SK-N-MC (cell line): ENCODE measurements at regions not wholly inside any gene's neighbourhood (a gene's known extent, or its start where the extent isn't known, plus 50 kb on each side); places are given as distances from the start of the nearest gene placed in this dataset.
"Not testable (repeated sequence)": the region's sequence is repeated elsewhere in the genome, so short reads cannot be mapped to it uniquely, and the experiment has no call there.

Experiments
- DNase-seq: peaks from one replicate; pipeline ENCODE4 v3.0.0-alpha.2; 2011; ENCODE audit warnings: low read depth, low spot score
- H3K27ac ChIP-seq: fragments of 200-600 bp; sonication (generic); 2 replicates; pipeline ENCODE4 v1.5.1; 2016; ENCODE audit warnings: mixed run types
- H3K36me3 ChIP-seq: fragments of 200-600 bp; sonication (generic); 2 replicates; pipeline ENCODE4 v1.6.1; 2017; ENCODE audit warnings: antibody characterized with exemption, low read length, mixed read lengths; ENCODE audit not compliant: insufficient read depth
- H3K4me3 ChIP-seq: fragments of 200-600 bp; sonication (generic); 2 replicates; pipeline ENCODE4 v1.5.1; 2016
- H3K9ac ChIP-seq: fragments of 200-600 bp; sonication (generic); 2 replicates; pipeline ENCODE4 v1.8.0; 2017; ENCODE audit warnings: mixed run types, mixed read lengths; ENCODE audit not compliant: insufficient read length
- H3K9me3 ChIP-seq: fragments of 200-600 bp; sonication (generic); 2 replicates; pipeline ENCODE4 v1.6.1; 2017; ENCODE audit warnings: low read depth, mild to moderate bottlenecking, antibody characterized with exemption, low read length, moderate library complexity, mixed read lengths
- EZH2 ChIP-seq: fragments of 200-600 bp; sonication (generic); IDR thresholded peaks from one replicate; pipeline ENCODE4 v1.6.1; 2017; ENCODE audit warnings: antibody characterized with exemption
- FOXP2 ChIP-seq: optimal IDR thresholded peaks from 2 replicates; pipeline ENCODE3; 2011; ENCODE audit warnings: mild to moderate bottlenecking, moderate library complexity; ENCODE audit not compliant: insufficient read depth; ENCODE audit errors: extremely low read length, control extremely low read depth
- POLR2AphosphoS5 ChIP-seq: IDR thresholded peaks from 2 replicates; pipeline ENCODE4 v1.6.1; 2012; ENCODE audit warnings: mild to moderate bottlenecking, low read depth, low read length, borderline replicate concordance

GRCh38 chr2:186135686-186136085 is 350.4 kb upstream of the ZC3H15 start:
- Histone ChIP-seq H3K9ac (no peak overlapping the region), H3K36me3 (no peaks in the 10 kb centered on the region), H3K9me3 (no peaks in the 10 kb centered on the region), H3K4me3 (no peak overlapping the region), H3K27ac (no peak overlapping the region)
- no peak for DNase-seq
- TF ChIP-seq FOXP2 = no peak
- TF ChIP-seq EZH2 = no peak
- TF ChIP-seq POLR2AphosphoS5 = no peak

GRCh38 chr2:186136860-186137259 is 349.2 kb upstream of the ZC3H15 start:
- no peak overlapping the region for H3K27ac ChIP-seq
- no peaks in the 10 kb centered on the region for H3K36me3 ChIP-seq
- H3K9ac ChIP-seq = no peak overlapping the region
- H3K9me3 ChIP-seq = no peaks in the 10 kb centered on the region
- no peak for DNase-seq
- TF ChIP-seq FOXP2 (no peak), POLR2AphosphoS5 (no peak), EZH2 (no peak)
- H3K4me3 ChIP-seq = no peak overlapping the region

- DNase-seq = no peak
- Histone ChIP-seq H3K9me3 (no peaks in the 10 kb centered on the region), H3K9ac (no peak overlapping the region), H3K36me3 (no peaks in the 10 kb centered on the region), H3K4me3 (no peak overlapping the region), H3K27ac (no peak overlapping the region)
- TF ChIP-seq POLR2AphosphoS5 (no peak), FOXP2 (no peak), EZH2 (no peak)
Observed at GRCh38 chr2:186138845-186139244, 347.2 kb upstream of the ZC3H15 start.

- Histone ChIP-seq H3K27ac (no peak overlapping the region), H3K9me3 (no peaks in the 10 kb centered on the region), H3K36me3 (no peaks in the 10 kb centered on the region), H3K4me3 (no peak overlapping the region), H3K9ac (no peak overlapping the region)
- TF ChIP-seq EZH2 (no peak), POLR2AphosphoS5 (no peak), FOXP2 (no peak)
- no peak for DNase-seq
Observed at GRCh38 chr2:186159101-186159500, 327.0 kb upstream of the ZC3H15 start.

- H3K4me3 ChIP-seq = no peak overlapping the region
- no peaks in the 10 kb centered on the region for H3K36me3 ChIP-seq
- no peak for TF ChIP-seq POLR2AphosphoS5
- TF ChIP-seq FOXP2 = no peak
- TF ChIP-seq EZH2 = no peak
- no peak overlapping the region for H3K27ac ChIP-seq
- no peaks in the 10 kb centered on the region for H3K9me3 ChIP-seq
- no peak for DNase-seq
- H3K9ac ChIP-seq = no peak overlapping the region
Observed at GRCh38 chr2:186164325-186164724, 321.7 kb upstream of the ZC3H15 start.

- H3K9ac ChIP-seq = no peak overlapping the region
- H3K27ac ChIP-seq = no peak overlapping the region
- no peak for DNase-seq
- no peaks in the 10 kb centered on the region for H3K9me3 ChIP-seq
- no peak for TF ChIP-seq FOXP2
- TF ChIP-seq POLR2AphosphoS5 = no peak
- no peak for TF ChIP-seq EZH2
- no peak overlapping the region for H3K4me3 ChIP-seq
- no peaks in the 10 kb centered on the region for H3K36me3 ChIP-seq
Observed at GRCh38 chr2:186170693-186171092, 315.4 kb upstream of the ZC3H15 start.

GRCh38 chr2:186181625-186182024 is 304.4 kb upstream of the ZC3H15 start:
- Histone ChIP-seq H3K36me3 (no peaks in the 10 kb centered on the region), H3K9me3 (no peaks in the 10 kb centered on the region), H3K9ac (no peak overlapping the region), H3K27ac (no peak overlapping the region), H3K4me3 (no peak overlapping the region)
- TF ChIP-seq POLR2AphosphoS5 (no peak), EZH2 (no peak), FOXP2 (no peak)
- DNase-seq = no peak

- not testable (repeated sequence) for H3K36me3 ChIP-seq, H3K4me3 ChIP-seq, H3K27ac ChIP-seq, DNase-seq, H3K9me3 ChIP-seq, H3K9ac ChIP-seq
Observed at GRCh38 chr2:186182366-186182765, 303.7 kb upstream of the ZC3H15 start.

GRCh38 chr2:186183406-186183805 is 302.7 kb upstream of the ZC3H15 start:
- TF ChIP-seq EZH2 (no peak), FOXP2 (no peak), POLR2AphosphoS5 (no peak)
- Histone ChIP-seq H3K9ac (no peak overlapping the region), H3K9me3 (no peaks in the 10 kb centered on the region), H3K27ac (no peak overlapping the region), H3K36me3 (no peaks in the 10 kb centered on the region), H3K4me3 (no peak overlapping the region)
- DNase-seq = no peak

- H3K4me3 ChIP-seq = no peak overlapping the region
- DNase-seq = no peak
- H3K27ac ChIP-seq = no peak overlapping the region
- TF ChIP-seq POLR2AphosphoS5 = no peak
- TF ChIP-seq FOXP2 = no peak
- no peak for TF ChIP-seq EZH2
- H3K36me3 ChIP-seq = no peaks in the 10 kb centered on the region
- H3K9ac ChIP-seq = no peak overlapping the region
- H3K9me3 ChIP-seq = no peaks in the 10 kb centered on the region
Observed at GRCh38 chr2:186187854-186188253, 298.2 kb upstream of the ZC3H15 start.
